ENCODE measurements at regions not wholly inside any gene's neighbourhood (a gene's known extent, or its start where the extent isn't known, plus 50 kb on each side); places are given as distances from the start of the nearest gene placed in this dataset.
A peak's percentile ranks its signal among the peaks of the same experiment; 100 is the strongest.

DNA sequence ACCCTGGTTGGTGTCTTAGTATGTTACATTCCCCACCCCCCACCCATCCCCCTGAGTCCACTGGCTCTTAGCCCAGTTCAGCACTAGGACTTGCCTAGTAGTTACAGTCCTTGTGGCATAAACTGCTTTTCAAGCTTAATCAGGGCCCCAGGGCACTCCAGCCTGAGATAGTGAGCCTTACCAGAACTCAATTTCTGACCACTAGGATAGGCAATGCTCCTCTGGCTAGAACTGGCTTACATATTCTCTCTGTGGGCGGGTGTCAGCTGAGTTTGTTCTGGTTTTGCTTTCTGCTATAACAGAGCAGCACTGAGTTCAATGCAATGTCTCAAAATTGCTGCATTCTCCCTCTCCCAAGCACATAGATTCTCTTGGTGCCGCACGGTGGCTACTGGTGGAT, 391.4 kb upstream of the DIPK2B start:
- no peak overlapping the region for H2AK9ac ChIP-seq (replicated peaks; ENCODE audit: low read depth, low read length, poor library complexity)
- no peak overlapping the region for H3K56ac ChIP-seq (ENCODE audit: extremely low read depth, insufficient read depth, low read length)
- no peak overlapping the region for H2BK15ac ChIP-seq (ENCODE audit: low read depth, low read length)
- dilution Hi-C loops (cut with HindIII; ENCODE audit: low sequenced_read_pairs, unreplicated experiment), result no loop called here
- H4K8ac ChIP-seq (ENCODE audit: low read depth in 2 of 2, low read length in 2 of 2), result no peak overlapping the region
- no peaks in the 10 kb centered on the region for H4K20me1 ChIP-seq (ENCODE audit: insufficient read depth, low read length)
- H3K14ac ChIP-seq (replicated peaks; ENCODE audit: low read depth, low read length), result no peak overlapping the region
- H2AK5ac ChIP-seq (ENCODE audit: low read depth, low read length), result no peak overlapping the region
- no peaks in the 10 kb centered on the region for H3K9me1 ChIP-seq (ENCODE audit: insufficient read depth, low read length)
- ATAC-seq (ENCODE audit: low read depth) (0 out of 2 replicates have a peak, but pooled peaks have one; percentile 17), DNase-seq (peak; percentile 1)
- intact Hi-C loops (cut with micrococcal nuclease), result no loop called here
- in situ Hi-C loops (cut with MboI; ENCODE audit: low sequenced_read_pairs), result no loop called here
- TF ChIP-seq, protein P1, sequence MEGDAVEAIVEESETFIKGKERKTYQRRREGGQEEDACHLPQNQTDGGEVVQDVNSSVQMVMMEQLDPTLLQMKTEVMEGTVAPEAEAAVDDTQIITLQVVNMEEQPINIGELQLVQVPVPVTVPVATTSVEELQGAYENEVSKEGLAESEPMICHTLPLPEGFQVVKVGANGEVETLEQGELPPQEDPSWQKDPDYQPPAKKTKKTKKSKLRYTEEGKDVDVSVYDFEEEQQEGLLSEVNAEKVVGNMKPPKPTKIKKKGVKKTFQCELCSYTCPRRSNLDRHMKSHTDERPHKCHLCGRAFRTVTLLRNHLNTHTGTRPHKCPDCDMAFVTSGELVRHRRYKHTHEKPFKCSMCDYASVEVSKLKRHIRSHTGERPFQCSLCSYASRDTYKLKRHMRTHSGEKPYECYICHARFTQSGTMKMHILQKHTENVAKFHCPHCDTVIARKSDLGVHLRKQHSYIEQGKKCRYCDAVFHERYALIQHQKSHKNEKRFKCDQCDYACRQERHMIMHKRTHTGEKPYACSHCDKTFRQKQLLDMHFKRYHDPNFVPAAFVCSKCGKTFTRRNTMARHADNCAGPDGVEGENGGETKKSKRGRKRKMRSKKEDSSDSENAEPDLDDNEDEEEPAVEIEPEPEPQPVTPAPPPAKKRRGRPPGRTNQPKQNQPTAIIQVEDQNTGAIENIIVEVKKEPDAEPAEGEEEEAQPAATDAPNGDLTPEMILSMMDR (conservative IDR thresholded peaks at IDR 0.05; ENCODE audit: low read depth, low read length), result no peak
- TF ChIP-seq CEBPB (IDR thresholded peaks at IDR 0.05; ENCODE audit: low read depth, low read length) (no peak), MAFK (IDR thresholded peaks at IDR 0.05; ENCODE audit: low read depth, low read length) (no peak)
- no peaks in the 10 kb centered on the region for H3K36me3 ChIP-seq (ENCODE audit: control insufficient read depth, insufficient read depth, low read length)
- H3K4me2 ChIP-seq (ENCODE audit: low read depth, low read length), result no peak overlapping the region
- H3K4me3 ChIP-seq (ENCODE audit: insufficient read depth, low read depth, low read length), result no peak overlapping the region
- no peak overlapping the region for H4K5ac ChIP-seq (ENCODE audit: low read depth, low read length)
- H4K91ac ChIP-seq (ENCODE audit: insufficient read depth, low read depth, low read length), result no peak overlapping the region
- no peak overlapping the region for H3K9ac ChIP-seq (ENCODE audit: low read depth, low read length)
- H2BK20ac ChIP-seq (ENCODE audit: low read depth, low read length), result no peak overlapping the region
- H3K18ac ChIP-seq (ENCODE audit: low read depth, low read length), result no peak overlapping the region
- ChIA-PET POLR2A (ENCODE audit: unreplicated experiment) (no interaction called here), CTCF (interaction anchor here (1.1 kb wide), 1 partner anchor 9 kb away, joined by 3 read pairs; no protein-coding TSS in a partner anchor)
- H3K79me1 ChIP-seq (ENCODE audit: low read depth in 1 of 2, low read length in 2 of 2), result no peaks in the 10 kb centered on the region
- no peak overlapping the region for H2BK120ac ChIP-seq (ENCODE audit: low read depth, low read length)
- H3K4ac ChIP-seq (ENCODE audit: low read depth, low read length), result no peak overlapping the region
- no peak overlapping the region for H3K23ac ChIP-seq (ENCODE audit: low read depth, low read length)
- no peak overlapping the region for H3K27ac ChIP-seq (ENCODE audit: insufficient read depth, low read length)
- no peak overlapping the region for H2BK5ac ChIP-seq (ENCODE audit: low read depth, low read length, poor library complexity, severe bottlenecking)
- no peaks in the 10 kb centered on the region for H3K4me1 ChIP-seq (ENCODE audit: control insufficient read depth, insufficient read depth, low read length)
- no peak overlapping the region for H2AFZ ChIP-seq (replicated peaks; ENCODE audit: low read length, poor library complexity)
- no CpG with 5 or more reads among the region's 3 CpGs for WGBS, 2 experiments (ENCODE audit: extremely low coverage in 2 of 2, insufficient read length in 1 of 2)
- peaks cover 2% of the 10 kb centered on the region; the same call in 1 of the 2 replicates for H3K27me3 ChIP-seq (ENCODE audit: control insufficient read depth, insufficient read depth, low read length)
- peaks cover 3% of the 10 kb centered on the region; the same call in 1 of the 2 replicates for H3K9me3 ChIP-seq (ENCODE audit: control insufficient read depth, insufficient read depth, low read length)
- BruUV-seq (replicated peaks), result no TSS peak

All from IMR-90 (cell line).